HCT116 (cell line): ENCODE measurements at regions not wholly inside any gene's neighbourhood (a gene's known extent, or its start where the extent isn't known, plus 50 kb on each side); places are given as distances from the start of the nearest gene placed in this dataset.

Experiments
- ATAC-seq: fragments of 200-7000 bp; cut with Tn5 transposase; 2 replicates; pipeline ENCODE4 v1.9.1; 2020; ENCODE audit warnings: mild to moderate bottlenecking, moderate library complexity
- BruUV-seq: library from RNA; stranded (reverse); fragments of 400-500 nt; replicated peaks from 2 replicates; lab custom pipeline; 2021; lab: Mats Ljungman, UMichigan
- CTCF ChIA-PET: fragments of 300-600 bp; sonication (Branson Sonifier 250); formaldehyde crosslinking; loops from one replicate; lab custom pipeline; 2021; ENCODE audit warnings: antibody characterized with exemption; lab: Charles Lee
- POLR2A ChIA-PET: fragments of 300-600, 350-600 bp; sonication (Branson Sonifier 250); formaldehyde crosslinking; loops from one replicate; lab custom pipeline; 2021; ENCODE audit warnings: antibody characterized with exemption; lab: Charles Lee
- RAD21 ChIA-PET, 2 experiments: fragments of 300-600 bp; sonication (Branson Sonifier 250); formaldehyde crosslinking; loops; one replicate each; lab custom pipeline; 2023; ENCODE audit warnings: low total read pairs in 2 of 2; ENCODE audit not compliant: uncharacterized antibody in 2 of 2, unreplicated experiment in 2 of 2, low non-redundant PET in 1 of 2; lab: Charles Lee
- DNase-seq: peaks from one replicate; pipeline ENCODE4 v3.0.0-alpha.2; 2010; ENCODE audit warnings: low read depth, low spot score
- H2AFZ ChIP-seq: fragments of 200-600 bp; shearing (Covaris generic), sonication (generic); 2 replicates; pipeline ENCODE4 v1.6.1; 2017; ENCODE audit warnings: low read depth, mixed run types, mixed read lengths, antibody characterized with exemption, low read length; ENCODE audit not compliant: poor library complexity, severe bottlenecking
- H3K27ac ChIP-seq: 2 replicates; pipeline ENCODE4 v1.5.1; 2012; ENCODE audit warnings: low read depth, low read length
- H3K27me3 ChIP-seq: fragments of 200-600 bp; sonication (generic); 2 replicates; pipeline ENCODE4 v1.6.1; 2016; ENCODE audit warnings: mixed run types, low read length, mixed read lengths; ENCODE audit not compliant: insufficient read depth
- H3K36me3 ChIP-seq, 2 experiments: fragments of 200-500 bp in 1 of 2; fragments of 200-600 bp in 1 of 2; sonication (Bioruptor generic) in 1 of 2; sonication (generic) in 1 of 2; 2 replicates each; pipeline versions ENCODE4 v1.5.1 to v1.6.1; 2014 to 2016; ENCODE audit warnings: low read length in 2 of 2, inconsistent platforms in 1 of 2, mixed read lengths in 1 of 2, mixed run types in 1 of 2; ENCODE audit not compliant: insufficient read depth in 2 of 2, control insufficient read depth in 1 of 2
- H3K4me1 ChIP-seq, 2 experiments: fragments of 200-600 bp in 1 of 2; sonication (generic) in 1 of 2; 2 replicates each; pipeline versions ENCODE4 v1.5.1 to v1.6.1; 2012 to 2017; ENCODE audit warnings: low read length in 2 of 2, inconsistent platforms in 1 of 2, mild to moderate bottlenecking in 1 of 2, mixed read lengths in 1 of 2, mixed run types in 1 of 2, moderate library complexity in 1 of 2; ENCODE audit not compliant: insufficient read depth in 2 of 2, control insufficient read depth in 1 of 2
- H3K4me2 ChIP-seq: fragments of 200-600 bp; sonication (generic); 2 replicates; pipeline ENCODE4 v1.6.1; 2017; ENCODE audit warnings: mixed run types, low read length, mixed read lengths
- H3K4me3 ChIP-seq, 2 experiments: fragments of 200-600 bp in 1 of 2; sonication (generic) in 1 of 2; replicated peaks in 1 of 2; 2 replicates each; pipeline ENCODE4 v1.5.1; 2011 to 2016; ENCODE audit warnings: low read length in 2 of 2, control low read depth in 1 of 2, low read depth in 1 of 2, mild to moderate bottlenecking in 1 of 2, mixed read lengths in 1 of 2, mixed run types in 1 of 2
- H3K79me2 ChIP-seq: fragments of 200-600 bp; sonication (generic); 2 replicates; pipeline ENCODE4 v1.6.1; 2017; ENCODE audit warnings: mild to moderate bottlenecking, mixed run types, low read length, moderate library complexity, mixed read lengths; ENCODE audit not compliant: insufficient read depth
- H3K9ac ChIP-seq: fragments of 200-600 bp; sonication (generic); 2 replicates; pipeline ENCODE4 v1.6.1; 2016; ENCODE audit warnings: low read length, mixed read lengths
- H3K9me2 ChIP-seq: fragments of 200-600 bp; sonication (generic), shearing (Covaris generic); 2 replicates; pipeline ENCODE4 v1.6.1; 2017; ENCODE audit warnings: mixed run types, mild to moderate bottlenecking, moderate library complexity; ENCODE audit not compliant: insufficient read depth
- H3K9me3 ChIP-seq, 2 experiments: fragments of 200-500 bp in 1 of 2; fragments of 200-600 bp in 1 of 2; sonication (Bioruptor generic) in 1 of 2; sonication (generic) in 1 of 2; 2 replicates each; pipeline ENCODE4 v1.6.1; 2014 to 2017; ENCODE audit warnings: low read length in 2 of 2, mixed read lengths in 2 of 2, inconsistent platforms in 1 of 2, low read depth in 1 of 2, mild to moderate bottlenecking in 1 of 2, mixed run types in 1 of 2, moderate library complexity in 1 of 2; ENCODE audit not compliant: control insufficient read depth in 1 of 2, insufficient read depth in 1 of 2
- H4K20me1 ChIP-seq: fragments of 200-600 bp; sonication (generic), shearing (Covaris generic); 2 replicates; pipeline ENCODE4 v1.6.1; 2017; ENCODE audit warnings: mixed run types, mild to moderate bottlenecking, moderate library complexity; ENCODE audit not compliant: insufficient read depth
- ATF3 ChIP-seq: IDR thresholded peaks from 2 replicates; pipeline ENCODE4 v1.6.1; 2012
- CEBPB ChIP-seq: IDR thresholded peaks from 2 replicates; pipeline ENCODE4 v1.6.1; 2012; ENCODE audit warnings: low read depth
- EGR1 ChIP-seq: IDR thresholded peaks from 2 replicates; pipeline ENCODE4 v1.6.1; 2012; ENCODE audit warnings: low read depth
- EZH2 ChIP-seq: fragments of 200-600 bp; sonication (generic); IDR thresholded peaks from 2 replicates; pipeline ENCODE4 v1.6.1; 2017; ENCODE audit warnings: antibody characterized with exemption, mixed run types
- EZH2phosphoT487 ChIP-seq: fragments of 200-600 bp; IDR thresholded peaks from 2 replicates; pipeline ENCODE4 v1.6.1; 2018; ENCODE audit warnings: antibody characterized with exemption, borderline replicate concordance
- POLR2A ChIP-seq: IDR thresholded peaks from 2 replicates; pipeline ENCODE4 v1.7.0; 2011; ENCODE audit warnings: borderline replicate concordance; ENCODE audit not compliant: insufficient read depth, insufficient read length; ENCODE audit errors: extremely low read depth
- RAD21 ChIP-seq: IDR thresholded peaks from 2 replicates; pipeline ENCODE4 v1.6.1; 2012; ENCODE audit warnings: low read depth, mild to moderate bottlenecking
- REST ChIP-seq: IDR thresholded peaks from 2 replicates; pipeline ENCODE4 v1.6.1; 2012; ENCODE audit warnings: low read depth
- SIN3A ChIP-seq: IDR thresholded peaks from 2 replicates; pipeline ENCODE4 v1.6.1; 2012; ENCODE audit warnings: low read depth
- SP1 ChIP-seq: IDR thresholded peaks from 2 replicates; pipeline ENCODE4 v1.6.1; 2012; ENCODE audit warnings: low read depth
- SRF ChIP-seq: IDR thresholded peaks from 2 replicates; pipeline ENCODE4 v1.6.1; 2012; ENCODE audit warnings: low read depth
- YY1 ChIP-seq: IDR thresholded peaks from 2 replicates; pipeline ENCODE4 v1.6.1; 2011; ENCODE audit warnings: low read length, low read depth, moderate library complexity, mild to moderate bottlenecking; ENCODE audit not compliant: insufficient replicate concordance; ENCODE audit errors: extremely low read depth
- ZBTB33 ChIP-seq: IDR thresholded peaks from 2 replicates; pipeline ENCODE4 v1.6.1; 2011; ENCODE audit warnings: mild to moderate bottlenecking, low read length, moderate library complexity; ENCODE audit not compliant: insufficient replicate concordance; ENCODE audit errors: extremely low read depth
- ZFX ChIP-seq: fragments of 450-650 bp; IDR thresholded peaks from 2 replicates; pipeline ENCODE4 v1.6.1; 2017
- ZNF274 ChIP-seq: fragments of 200-500 bp; sonication (Bioruptor generic); IDR thresholded peaks from 2 replicates; pipeline ENCODE4 v1.6.1; 2014; ENCODE audit warnings: mild to moderate bottlenecking, low read depth, low read length, inconsistent platforms
- intact Hi-C: fragments of 100-400 bp; cut with micrococcal nuclease; formaldehyde crosslinking; loops from 2 replicates; pipeline ENCODE4 v1.10.0; 2022

GRCh38 chr16:61403386-61403785 is 632.9 kb downstream of the CDH8 start:
- Histone ChIP-seq H4K20me1 (no peaks in the 10 kb centered on the region), H3K9me2 (no peaks in the 10 kb centered on the region), H3K79me2 (no peaks in the 10 kb centered on the region), H3K27ac (no peak overlapping the region), H3K4me1 (no peaks in the 10 kb centered on the region), H3K4me3 (no peak overlapping the region), H2AFZ (no peak overlapping the region), H3K36me3 (no peaks in the 10 kb centered on the region), H3K9me3 (peaks cover 12 to 25% of the 10 kb centered on the region in 2 experiments; a peak in 2 of 4 replicates), H3K4me2 (no peak overlapping the region), H3K27me3 (no peaks in the 10 kb centered on the region), H3K9ac (no peak overlapping the region)
- TF ChIP-seq EGR1 (no peak), SP1 (no peak), SRF (no peak), RAD21 (no peak), ZFX (no peak), POLR2A (no peak), YY1 (no peak), CEBPB (no peak), SIN3A (no peak), ZNF274 (no peak)
- ChIA-PET POLR2A (no interaction called here), RAD21 (no interaction called here), CTCF (no interaction called here)
- ATAC-seq (no peak), DNase-seq (no peak)
- no TSS peak for BruUV-seq
- intact Hi-C loops: no loop called here

- no peak overlapping the region for H3K9ac ChIP-seq
- H3K27ac ChIP-seq: no peak overlapping the region
- no peaks in the 10 kb centered on the region for H3K79me2 ChIP-seq
- intact Hi-C loops: no loop called here
- no peaks in the 10 kb centered on the region for H4K20me1 ChIP-seq
- no peaks in the 10 kb centered on the region for H3K27me3 ChIP-seq
- H3K9me3 ChIP-seq: peaks cover 14 to 34% of the 10 kb centered on the region in 2 experiments; a peak in 2 of 4 replicates
- ATAC-seq (no peak), DNase-seq (no peak)
- H3K9me2 ChIP-seq: no peaks in the 10 kb centered on the region
- BruUV-seq: no TSS peak
- ChIA-PET RAD21 (no interaction called here), CTCF (no interaction called here), POLR2A (no interaction called here)
- no peak overlapping the region for H3K4me3 ChIP-seq
- H3K4me1 ChIP-seq: no peaks in the 10 kb centered on the region
- H3K36me3 ChIP-seq: no peaks in the 10 kb centered on the region
- no peak overlapping the region for H2AFZ ChIP-seq
- no peak overlapping the region for H3K4me2 ChIP-seq
- TF ChIP-seq ZBTB33 (no peak), ATF3 (no peak), EZH2phosphoT487 (no peak), REST (no peak), EZH2 (no peak), ZNF274 (no peak)
These were observed 644.3 kb downstream of the CDH8 start for GRCh38 chr16:61391896-61392295.
